Endothelial cell of umbilical vein (primary cell): ENCODE measurements at regions not wholly inside any gene's neighbourhood (a gene's known extent, or its start where the extent isn't known, plus 50 kb on each side); places are given as distances from the start of the nearest gene placed in this dataset.

Source experiments
- BruUV-seq: library from RNA; stranded (reverse); fragments of 400-500 nt; replicated peaks from 2 replicates; lab custom pipeline; 2021; lab: Mats Ljungman, UMichigan
- CTCF ChIA-PET: fragments of 300-600, 350-600 bp; sonication (Branson Sonifier 250); formaldehyde crosslinking; loops from one replicate; lab custom pipeline; 2021; ENCODE audit warnings: antibody characterized with exemption, inconsistent platforms; lab: Charles Lee
- POLR2A ChIA-PET: fragments of 300-600, 350-600 bp; sonication (Branson Sonifier 250); formaldehyde crosslinking; loops from one replicate; lab custom pipeline; 2021; ENCODE audit warnings: antibody characterized with exemption, inconsistent platforms; lab: Charles Lee
- DNase-seq: peaks from one replicate; pipeline ENCODE4 v3.0.0-alpha.2; 2011; ENCODE audit warnings: low read depth, low spot score
- FAIRE-seq: peaks from 2 replicates; lab custom pipeline; 2011; peaks lifted over from hg19 to GRCh38; lab: Jason Lieb, UNC
- H2AFZ ChIP-seq: 2 replicates; pipeline ENCODE4 v1.6.0; 2012; ENCODE audit warnings: low read depth, low read length, control low read depth, inconsistent platforms
- H3K27ac ChIP-seq: 2 replicates; pipeline ENCODE4 v1.5.1; 2011; ENCODE audit warnings: low read depth, mild to moderate bottlenecking, control low read depth, low read length, moderate library complexity; ENCODE audit not compliant: insufficient read depth
- H3K27me3 ChIP-seq, 2 experiments: 2 replicates each; pipeline versions ENCODE4 v1.6.0 to v1.6.1; 2011; ENCODE audit warnings: low read length in 2 of 2, mixed read lengths in 1 of 2; ENCODE audit not compliant: control insufficient read depth in 2 of 2, insufficient read depth in 2 of 2
- H3K36me3 ChIP-seq, 2 experiments: 2 replicates in 1 of 2; 3 replicates in 1 of 2; pipeline ENCODE4 v1.5.1; 2011; ENCODE audit warnings: low read length in 2 of 2, mild to moderate bottlenecking in 1 of 2, moderate library complexity in 1 of 2; ENCODE audit not compliant: control insufficient read depth in 2 of 2, insufficient read depth in 2 of 2; ENCODE audit errors: extremely low read depth in 1 of 2
- H3K4me1 ChIP-seq: 3 replicates; pipeline ENCODE4 v1.5.1; 2011; ENCODE audit warnings: mild to moderate bottlenecking, low read length; ENCODE audit not compliant: control insufficient read depth, insufficient read depth; ENCODE audit errors: extremely low read depth
- H3K4me2 ChIP-seq: 2 replicates; pipeline ENCODE4 v1.6.1; 2011; ENCODE audit warnings: low read length, control low read depth, mixed read lengths; ENCODE audit not compliant: insufficient read depth
- H3K4me3 ChIP-seq, 3 experiments: fragments of 200-600 bp in 1 of 3; sonication (generic), shearing (Covaris generic) in 1 of 3; replicated peaks in 1 of 3; 2 replicates each; pipeline ENCODE4 v1.5.1; 2011 to 2016; ENCODE audit warnings: control low read depth in 3 of 3, low read length in 3 of 3, mild to moderate bottlenecking in 2 of 3, inconsistent platforms in 1 of 3, low read depth in 1 of 3, moderate library complexity in 1 of 3; ENCODE audit not compliant: insufficient read depth in 1 of 3
- H3K79me2 ChIP-seq: 2 replicates; pipeline ENCODE4 v1.6.0; 2012; ENCODE audit warnings: low read length, inconsistent platforms; ENCODE audit not compliant: control insufficient read depth, insufficient read depth
- H3K9ac ChIP-seq: replicated peaks from 2 replicates; pipeline ENCODE3; 2011; ENCODE audit warnings: low read length, control low read depth; ENCODE audit not compliant: insufficient read depth; ENCODE audit errors: extremely low read depth
- H3K9me1 ChIP-seq: replicated peaks from 3 replicates; pipeline ENCODE4 v1.6.0; 2011; ENCODE audit warnings: mild to moderate bottlenecking, low read length; ENCODE audit not compliant: control insufficient read depth, insufficient read depth; ENCODE audit errors: extremely low read depth
- H3K9me3 ChIP-seq: replicated peaks from 2 replicates; pipeline ENCODE4 v1.5.1; 2012; ENCODE audit warnings: low read length, inconsistent platforms; ENCODE audit not compliant: control insufficient read depth, insufficient read depth
- H4K20me1 ChIP-seq: replicated peaks from 2 replicates; pipeline ENCODE3; 2011; ENCODE audit warnings: mild to moderate bottlenecking, low read length; ENCODE audit not compliant: control insufficient read depth, insufficient read depth; ENCODE audit errors: extremely low read depth
- EZH2 ChIP-seq: IDR thresholded peaks from 2 replicates; pipeline ENCODE4 v1.6.1; 2012; ENCODE audit warnings: borderline replicate concordance, low read depth, mild to moderate bottlenecking, moderate library complexity, low read length, inconsistent platforms; ENCODE audit not compliant: severe bottlenecking
- FOS ChIP-seq: IDR thresholded peaks from 2 replicates; pipeline ENCODE4 v1.6.1; 2011; ENCODE audit warnings: mild to moderate bottlenecking, low read length, moderate library complexity, borderline replicate concordance; ENCODE audit not compliant: insufficient read depth
- GATA2 ChIP-seq: IDR thresholded peaks from 2 replicates; pipeline ENCODE4 v1.7.0; 2011; ENCODE audit warnings: low read depth, mild to moderate bottlenecking, moderate library complexity, mixed read lengths, low read length; ENCODE audit not compliant: insufficient read length, insufficient read depth
- JUN ChIP-seq: IDR thresholded peaks from 2 replicates; pipeline ENCODE4 v1.6.1; 2011; ENCODE audit warnings: borderline replicate concordance, low read depth; ENCODE audit not compliant: insufficient read length, insufficient read depth
- MYC ChIP-seq: IDR thresholded peaks from one replicate; pipeline ENCODE4 v1.6.1; 2011; ENCODE audit warnings: mild to moderate bottlenecking, low read depth, low read length
- POLR2A ChIP-seq: IDR thresholded peaks from 2 replicates; pipeline ENCODE4 v1.6.1; 2012; ENCODE audit warnings: low read depth, mild to moderate bottlenecking, control low read depth, low read length
- POLR2AphosphoS5 ChIP-seq: IDR thresholded peaks from 2 replicates; pipeline ENCODE4 v1.6.1; 2012; ENCODE audit warnings: low read depth, mild to moderate bottlenecking, control low read depth, low read length, moderate library complexity; ENCODE audit not compliant: insufficient read depth
- dilution Hi-C: fragments of 300-500 bp; cut with MboI; formaldehyde crosslinking; loops from one replicate; pipeline ENCODE4 v1.15.0; 2019; ENCODE audit warnings: low sequenced_read_pairs; ENCODE audit not compliant: extremely low pct_ligation_motif_present
- intact Hi-C: fragments of 100-400 bp; cut with micrococcal nuclease; formaldehyde crosslinking; loops from one replicate; pipeline ENCODE4 v1.10.0; 2022
- TF ChIP-seq, protein P1 (sequence below), 2 donors: IDR thresholded peaks; 1 replicate in 1 of 2; 2 replicates in 1 of 2; pipeline ENCODE4 v1.5.1; 2011; ENCODE audit warnings: low read length in 2 of 2, mild to moderate bottlenecking in 2 of 2, moderate library complexity in 2 of 2, control low read depth in 1 of 2, inconsistent platforms in 1 of 2, low read depth in 1 of 2; ENCODE audit not compliant: insufficient read depth in 1 of 2; ENCODE audit errors: extremely low read depth in 1 of 2
- TF ChIP-seq, protein P2 (sequence below): IDR thresholded peaks from 2 replicates; pipeline ENCODE4 v1.6.1; 2011; ENCODE audit not compliant: insufficient read depth, insufficient read length

DNA sequence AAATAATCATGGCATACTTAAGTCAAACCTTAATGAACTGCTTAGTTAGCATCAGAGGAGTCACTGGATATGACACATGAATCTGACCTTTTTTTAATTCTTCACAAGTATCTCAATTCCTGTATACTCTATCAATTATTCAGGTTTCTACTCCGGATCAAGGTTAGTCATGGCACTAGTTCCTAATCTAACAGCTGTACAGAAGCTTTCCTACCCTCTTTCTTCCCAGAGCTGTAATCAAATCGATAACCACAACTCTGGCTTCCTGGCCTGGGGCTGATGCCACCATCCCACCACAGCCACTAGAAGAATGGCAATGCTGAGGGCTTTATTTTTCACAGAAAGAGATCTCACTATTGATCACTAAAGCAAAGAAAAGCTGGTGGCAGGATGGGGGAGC is 718.5 kb downstream of the SMARCA1 start:
- BruUV-seq, result no TSS peak
- Histone ChIP-seq H3K4me1 (no peaks in the 10 kb centered on the region), H3K27me3 (no peaks in the 10 kb centered on the region), H3K4me3 (no peak overlapping the region), H4K20me1 (no peaks in the 10 kb centered on the region), H3K9me1 (no peaks in the 10 kb centered on the region), H3K4me2 (no peak overlapping the region), H3K36me3 (no peaks in the 10 kb centered on the region), H3K27ac (no peak overlapping the region), H3K9ac (no peak overlapping the region), H2AFZ (no peak overlapping the region), H3K9me3 (no peaks in the 10 kb centered on the region), H3K79me2 (no peaks in the 10 kb centered on the region)
- intact Hi-C loops, result no loop called here
- TF ChIP-seq, protein P1, sequence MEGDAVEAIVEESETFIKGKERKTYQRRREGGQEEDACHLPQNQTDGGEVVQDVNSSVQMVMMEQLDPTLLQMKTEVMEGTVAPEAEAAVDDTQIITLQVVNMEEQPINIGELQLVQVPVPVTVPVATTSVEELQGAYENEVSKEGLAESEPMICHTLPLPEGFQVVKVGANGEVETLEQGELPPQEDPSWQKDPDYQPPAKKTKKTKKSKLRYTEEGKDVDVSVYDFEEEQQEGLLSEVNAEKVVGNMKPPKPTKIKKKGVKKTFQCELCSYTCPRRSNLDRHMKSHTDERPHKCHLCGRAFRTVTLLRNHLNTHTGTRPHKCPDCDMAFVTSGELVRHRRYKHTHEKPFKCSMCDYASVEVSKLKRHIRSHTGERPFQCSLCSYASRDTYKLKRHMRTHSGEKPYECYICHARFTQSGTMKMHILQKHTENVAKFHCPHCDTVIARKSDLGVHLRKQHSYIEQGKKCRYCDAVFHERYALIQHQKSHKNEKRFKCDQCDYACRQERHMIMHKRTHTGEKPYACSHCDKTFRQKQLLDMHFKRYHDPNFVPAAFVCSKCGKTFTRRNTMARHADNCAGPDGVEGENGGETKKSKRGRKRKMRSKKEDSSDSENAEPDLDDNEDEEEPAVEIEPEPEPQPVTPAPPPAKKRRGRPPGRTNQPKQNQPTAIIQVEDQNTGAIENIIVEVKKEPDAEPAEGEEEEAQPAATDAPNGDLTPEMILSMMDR (IDR thresholded peaks at IDR 0.05; ENCODE audit: extremely low read depth in 1 of 2, insufficient read depth in 1 of 2, low read depth in 1 of 2, low read length in 2 of 2), result no peak
- TF ChIP-seq, protein P2, sequence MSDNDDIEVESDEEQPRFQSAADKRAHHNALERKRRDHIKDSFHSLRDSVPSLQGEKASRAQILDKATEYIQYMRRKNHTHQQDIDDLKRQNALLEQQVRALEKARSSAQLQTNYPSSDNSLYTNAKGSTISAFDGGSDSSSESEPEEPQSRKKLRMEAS, result no peak
- TF ChIP-seq POLR2AphosphoS5 (no peak), JUN (no peak), MYC (no peak), POLR2A (no peak), GATA2 (no peak), EZH2 (no peak), FOS (no peak)
- dilution Hi-C loops, result no loop called here
- ChIA-PET CTCF (no interaction called here), POLR2A (no interaction called here)
- DNase-seq (no peak), FAIRE-seq (no peak)
